ENCODE measurements at regions not wholly inside any gene's neighbourhood (a gene's known extent, or its start where the extent isn't known, plus 50 kb on each side); places are given as distances from the start of the nearest gene placed in this dataset.

GRCh38 chr12:115824936-115825602 is 452.4 kb downstream of the MED13L start:
- Histone ChIP-seq H3K4me1 (ENCODE audit: control insufficient read depth in 1 of 2, insufficient read depth in 1 of 2, low read depth in 1 of 2, low read length in 1 of 2) (no peaks in the 10 kb centered on the region), H3K36me3 (no peaks in the 10 kb centered on the region), H3K27ac (no peak overlapping the region), H3K9me3 (no peaks in the 10 kb centered on the region), H3K27me3 (peaks cover 7% of the 10 kb centered on the region), H3K4me3 (ENCODE audit: low read depth in 1 of 2, low read length in 1 of 2) (no peak overlapping the region)
- TF ChIP-seq CTCF (IDR thresholded peaks at IDR 0.05), result no peak

- TF ChIP-seq CTCF (IDR thresholded peaks at IDR 0.05), result no peak
- peaks cover 7% of the 10 kb centered on the region for H3K27me3 ChIP-seq
- no peaks in the 10 kb centered on the region for H3K9me3 ChIP-seq
- no peak overlapping the region for H3K27ac ChIP-seq
- H3K36me3 ChIP-seq, result no peaks in the 10 kb centered on the region
- no peak overlapping the region for H3K4me3 ChIP-seq (ENCODE audit: low read depth in 1 of 2, low read length in 1 of 2)
- H3K4me1 ChIP-seq (ENCODE audit: control insufficient read depth in 1 of 2, insufficient read depth in 1 of 2, low read depth in 1 of 2, low read length in 1 of 2), result no peaks in the 10 kb centered on the region
Observed at GRCh38 chr12:115823635-115824034, 453.9 kb downstream of the MED13L start.

- TF ChIP-seq CTCF (IDR thresholded peaks at IDR 0.05), result no peak
- Histone ChIP-seq H3K4me1 (ENCODE audit: control insufficient read depth in 1 of 2, insufficient read depth in 1 of 2, low read depth in 1 of 2, low read length in 1 of 2) (no peaks in the 10 kb centered on the region), H3K9me3 (no peaks in the 10 kb centered on the region), H3K27ac (no peak overlapping the region), H3K36me3 (no peaks in the 10 kb centered on the region), H3K4me3 (ENCODE audit: low read depth in 1 of 2, low read length in 1 of 2) (no peak overlapping the region), H3K27me3 (peaks cover 15% of the 10 kb centered on the region)
Observed at GRCh38 chr12:115820656-115821055, 456.8 kb downstream of the MED13L start.

- Histone ChIP-seq H3K9me3 (no peaks in the 10 kb centered on the region), H3K27me3 (peaks cover 15% of the 10 kb centered on the region), H3K4me1 (ENCODE audit: control insufficient read depth in 1 of 2, insufficient read depth in 1 of 2, low read depth in 1 of 2, low read length in 1 of 2) (no peaks in the 10 kb centered on the region), H3K27ac (no peak overlapping the region), H3K4me3 (ENCODE audit: low read depth in 1 of 2, low read length in 1 of 2) (no peak overlapping the region), H3K36me3 (no peaks in the 10 kb centered on the region)
- no peak for TF ChIP-seq CTCF (IDR thresholded peaks at IDR 0.05)
Observed at GRCh38 chr12:115818973-115819372, 458.5 kb downstream of the MED13L start.

GRCh38 chr12:115817389-115817788 is 460.1 kb downstream of the MED13L start:
- no peak overlapping the region for H3K27ac ChIP-seq
- H3K36me3 ChIP-seq, result no peaks in the 10 kb centered on the region
- TF ChIP-seq CTCF (IDR thresholded peaks at IDR 0.05), result no peak
- H3K4me1 ChIP-seq (ENCODE audit: control insufficient read depth in 1 of 2, insufficient read depth in 1 of 2, low read depth in 1 of 2, low read length in 1 of 2), result no peaks in the 10 kb centered on the region
- no peaks in the 10 kb centered on the region for H3K9me3 ChIP-seq
- peaks cover 8% of the 10 kb centered on the region for H3K27me3 ChIP-seq
- no peak overlapping the region for H3K4me3 ChIP-seq (ENCODE audit: low read depth in 1 of 2, low read length in 1 of 2)
